Uterus (tissue), 2 donors: ENCODE measurements at regions not wholly inside any gene's neighbourhood (a gene's known extent, or its start where the extent isn't known, plus 50 kb on each side); places are given as distances from the start of the nearest gene placed in this dataset.

ENCODE experiments used
- POLR2A ChIP-seq, 2 donors: fragments of 450-650 bp; IDR thresholded peaks; one replicate each; pipeline ENCODE4 v1.6.1; 2016; ENCODE audit warnings: antibody characterized with exemption in 2 of 2, mild to moderate bottlenecking in 1 of 2, moderate library complexity in 1 of 2
- TF ChIP-seq, protein P1 (sequence below), 4 experiments: fragments of 200-600 bp in 2 of 4; fragments of 450-650 bp in 2 of 4; sonication (generic) in 2 of 4; IDR thresholded peaks; one replicate each; pipeline ENCODE4 v1.5.1; 2016 to 2019; ENCODE audit warnings: antibody characterized with exemption in 4 of 4, mild to moderate bottlenecking in 2 of 4, moderate library complexity in 1 of 4

DNA sequence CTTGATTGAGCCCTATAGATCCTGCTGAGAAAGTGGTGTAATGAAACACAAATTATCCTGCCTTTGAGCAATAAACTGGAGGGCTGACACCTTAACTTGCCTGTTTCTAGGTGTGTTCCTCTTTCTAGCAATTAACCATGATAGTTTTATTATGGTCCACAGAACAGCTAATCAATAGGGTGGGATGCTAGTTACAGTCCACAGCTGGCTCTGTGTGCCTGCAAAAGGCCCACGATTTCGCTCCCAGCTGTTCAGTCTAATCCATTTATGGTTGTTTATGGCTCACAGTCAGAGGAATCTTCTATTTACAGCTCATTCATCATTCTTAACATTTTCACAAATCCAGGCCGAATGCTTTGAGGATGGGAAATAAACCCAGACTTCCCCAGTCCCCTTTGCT lies 674.9 kb downstream of the SMARCA1 start:
- TF ChIP-seq, protein P1, sequence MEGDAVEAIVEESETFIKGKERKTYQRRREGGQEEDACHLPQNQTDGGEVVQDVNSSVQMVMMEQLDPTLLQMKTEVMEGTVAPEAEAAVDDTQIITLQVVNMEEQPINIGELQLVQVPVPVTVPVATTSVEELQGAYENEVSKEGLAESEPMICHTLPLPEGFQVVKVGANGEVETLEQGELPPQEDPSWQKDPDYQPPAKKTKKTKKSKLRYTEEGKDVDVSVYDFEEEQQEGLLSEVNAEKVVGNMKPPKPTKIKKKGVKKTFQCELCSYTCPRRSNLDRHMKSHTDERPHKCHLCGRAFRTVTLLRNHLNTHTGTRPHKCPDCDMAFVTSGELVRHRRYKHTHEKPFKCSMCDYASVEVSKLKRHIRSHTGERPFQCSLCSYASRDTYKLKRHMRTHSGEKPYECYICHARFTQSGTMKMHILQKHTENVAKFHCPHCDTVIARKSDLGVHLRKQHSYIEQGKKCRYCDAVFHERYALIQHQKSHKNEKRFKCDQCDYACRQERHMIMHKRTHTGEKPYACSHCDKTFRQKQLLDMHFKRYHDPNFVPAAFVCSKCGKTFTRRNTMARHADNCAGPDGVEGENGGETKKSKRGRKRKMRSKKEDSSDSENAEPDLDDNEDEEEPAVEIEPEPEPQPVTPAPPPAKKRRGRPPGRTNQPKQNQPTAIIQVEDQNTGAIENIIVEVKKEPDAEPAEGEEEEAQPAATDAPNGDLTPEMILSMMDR (IDR thresholded peaks at IDR 0.05): no peak
- TF ChIP-seq POLR2A (IDR thresholded peaks at IDR 0.05): no peak
